ENCODE measurements at regions not wholly inside any gene's neighbourhood (a gene's known extent, or its start where the extent isn't known, plus 50 kb on each side); places are given as distances from the start of the nearest gene placed in this dataset.

DNA sequence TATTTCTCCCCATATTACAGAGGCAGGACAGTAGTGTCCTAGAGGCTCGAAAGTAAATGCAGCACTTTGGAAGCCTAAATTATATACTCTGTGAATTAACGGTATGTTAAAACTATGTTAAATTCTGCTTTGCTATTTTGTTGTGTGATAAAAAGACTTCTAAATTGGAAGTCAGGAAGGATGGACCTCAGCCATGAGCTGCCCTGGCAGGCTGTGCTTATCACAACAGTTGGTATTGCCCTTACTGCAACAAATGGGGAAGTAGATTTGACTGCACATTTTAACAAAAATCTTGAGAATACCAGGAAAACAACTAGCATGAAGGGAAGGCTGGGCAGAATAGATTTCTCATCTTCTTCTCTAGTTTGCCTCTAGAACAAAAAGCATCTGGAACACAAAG lies 706.6 kb downstream of the SI start:
- no peak overlapping the region for H3K4me3 ChIP-seq (ENCODE audit: low read depth, low read length)
- no peaks in the 10 kb centered on the region for H3K4me1 ChIP-seq (ENCODE audit: control insufficient read depth, insufficient read depth, low read length)
- ChIA-PET CTCF (no interaction called here), POLR2A (no interaction called here)
- no peaks in the 10 kb centered on the region for H3K9me3 ChIP-seq (ENCODE audit: control insufficient read depth, insufficient read depth, low read depth, low read length)
- no peaks in the 10 kb centered on the region for H3K36me3 ChIP-seq (ENCODE audit: control insufficient read depth in 2 of 2, insufficient read depth in 1 of 2, low read length in 2 of 2)
- no peak overlapping the region for H3K27ac ChIP-seq (ENCODE audit: extremely low read depth, low read depth, low read length)
- TF ChIP-seq ZNF776 (tag by site-specific recombination; IDR thresholded peaks at IDR 0.05; ENCODE audit: borderline replicate concordance) (no peak), PBX3 (CRISPR knock-in tag; IDR thresholded peaks at IDR 0.05) (no peak), SETDB1 (IDR thresholded peaks at IDR 0.05; ENCODE audit: insufficient read length, low read length) (no peak), ZNF155 (tag by site-specific recombination; IDR thresholded peaks at IDR 0.05) (no peak)

DNA sequence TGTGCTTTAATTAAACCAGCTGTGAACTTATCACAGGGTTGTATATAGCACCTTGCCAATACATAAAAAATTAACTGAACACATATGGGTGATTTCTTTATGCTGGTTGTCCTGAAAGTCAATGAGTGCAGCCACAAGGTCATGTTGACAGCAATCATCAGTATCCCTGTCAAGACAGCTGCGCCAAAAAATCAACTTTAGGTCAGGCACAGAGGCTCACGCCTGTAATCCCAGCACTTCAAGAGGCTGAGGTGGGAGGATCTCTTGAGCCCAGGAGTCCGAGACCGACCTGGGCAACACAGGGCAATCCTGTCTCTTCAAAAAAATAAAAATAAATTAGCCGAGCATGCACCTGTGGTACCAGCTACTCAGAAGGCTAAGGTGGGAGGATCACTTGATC lies 707.3 kb downstream of the SI start:
- Histone ChIP-seq H3K9me3 (ENCODE audit: control insufficient read depth, insufficient read depth, low read depth, low read length) (no peaks in the 10 kb centered on the region), H3K27ac (ENCODE audit: extremely low read depth, low read depth, low read length) (no peak overlapping the region), H3K4me3 (ENCODE audit: low read depth, low read length) (no peak overlapping the region), H3K4me1 (ENCODE audit: control insufficient read depth, insufficient read depth, low read length) (no peaks in the 10 kb centered on the region), H3K36me3 (ENCODE audit: control insufficient read depth in 2 of 2, insufficient read depth in 1 of 2, low read length in 2 of 2) (no peaks in the 10 kb centered on the region)
- POLR2A ChIA-PET: no interaction called here
- TF ChIP-seq ZNF311 (tag by site-specific recombination; IDR thresholded peaks at IDR 0.05; ENCODE audit: borderline replicate concordance) (no peak), ZNF138 (tag by site-specific recombination; IDR thresholded peaks at IDR 0.05; ENCODE audit: borderline replicate concordance) (no peak), ZNF16 (tag by site-specific recombination; IDR thresholded peaks at IDR 0.05; ENCODE audit: low read depth) (no peak), TRIM28 (IDR thresholded peaks at IDR 0.05; ENCODE audit: borderline replicate concordance, low read length) (no peak), ZNF114 (tag by site-specific recombination; IDR thresholded peaks at IDR 0.05) (no peak), ZNF76 (tag by site-specific recombination; IDR thresholded peaks at IDR 0.05; ENCODE audit: borderline replicate concordance, low read depth) (no peak), ZNF571 (tag by site-specific recombination; IDR thresholded peaks at IDR 0.05) (no peak), ZNF274 (IDR thresholded peaks at IDR 0.05; ENCODE audit: low read length) (no peak), ZNF274 (tag by site-specific recombination; IDR thresholded peaks at IDR 0.05; ENCODE audit: borderline replicate concordance) (no peak), ZNF658 (tag by site-specific recombination; IDR thresholded peaks at IDR 0.05) (no peak), ZBTB49 (tag by site-specific recombination; IDR thresholded peaks at IDR 0.05; ENCODE audit: low read depth) (no peak), ZNF654 (tag by site-specific recombination; IDR thresholded peaks at IDR 0.05; ENCODE audit: low read depth) (no peak), HOXD13 (CRISPR knock-in tag; IDR thresholded peaks at IDR 0.05; ENCODE audit: borderline replicate concordance) (no peak)
- TF ChIP-seq, protein P1, sequence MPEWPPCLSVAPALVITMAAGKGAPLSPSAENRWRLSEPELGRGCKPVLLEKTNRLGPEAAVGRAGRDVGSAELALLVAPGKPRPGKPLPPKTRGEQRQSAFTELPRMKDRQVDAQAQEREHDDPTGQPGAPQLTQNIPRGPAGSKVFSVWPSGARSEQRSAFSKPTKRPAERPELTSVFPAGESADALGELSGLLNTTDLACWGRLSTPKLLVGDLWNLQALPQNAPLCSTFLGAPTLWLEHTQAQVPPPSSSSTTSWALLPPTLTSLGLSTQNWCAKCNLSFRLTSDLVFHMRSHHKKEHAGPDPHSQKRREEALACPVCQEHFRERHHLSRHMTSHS (tag by site-specific recombination; IDR thresholded peaks at IDR 0.05): no peak
- CTCF ChIA-PET: no interaction called here

GRCh38 chr3:164365242-164365641 lies 713.1 kb downstream of the SI start:
- ChIA-PET POLR2A (no interaction called here), CTCF (no interaction called here)
- no peaks in the 10 kb centered on the region for H3K9me3 ChIP-seq (ENCODE audit: control insufficient read depth, insufficient read depth, low read depth, low read length)
- TF ChIP-seq ZNF266 (tag by site-specific recombination; IDR thresholded peaks at IDR 0.05; ENCODE audit: low read depth): no peak
- no peak for TF ChIP-seq ZNF121 (tag by site-specific recombination; IDR thresholded peaks at IDR 0.05)
- no peaks in the 10 kb centered on the region for H3K4me1 ChIP-seq (ENCODE audit: control insufficient read depth, insufficient read depth, low read length)
- H3K36me3 ChIP-seq (ENCODE audit: control insufficient read depth in 2 of 2, insufficient read depth in 1 of 2, low read length in 2 of 2): no peaks in the 10 kb centered on the region
- no peak overlapping the region for H3K4me3 ChIP-seq (ENCODE audit: low read depth, low read length)
- no peak overlapping the region for H3K27ac ChIP-seq (ENCODE audit: extremely low read depth, low read depth, low read length)

All from HEK293 (cell line).